ENCODE measurements at regions not wholly inside any gene's neighbourhood (a gene's known extent, or its start where the extent isn't known, plus 50 kb on each side); places are given as distances from the start of the nearest gene placed in this dataset.

- DNase-seq (ENCODE audit: low read depth in 2 of 2) = no peak
These were observed 122.0 kb upstream of the AHR start for GRCh38 chr7:17176371-17177032.

- DNase-seq (ENCODE audit: low read depth in 2 of 2) = no peak
These were observed 119.9 kb upstream of the AHR start for GRCh38 chr7:17178545-17178944.

GRCh38 chr7:17181482-17181881 is 117.0 kb upstream of the AHR start:
- DNase-seq (ENCODE audit: low read depth in 2 of 2) = no peak

GRCh38 chr7:17183630-17184328 is 114.7 kb upstream of the AHR start:
- DNase-seq (ENCODE audit: low read depth in 2 of 2) = no peak

- DNase-seq (ENCODE audit: low read depth in 2 of 2) = no peak
These were observed 113.4 kb upstream of the AHR start for GRCh38 chr7:17184805-17185689.

- no peak for DNase-seq (ENCODE audit: low read depth in 2 of 2)
These were observed 112.8 kb upstream of the AHR start for GRCh38 chr7:17185690-17186070.

GRCh38 chr7:17186745-17187530 is 111.5 kb upstream of the AHR start:
- no peak for DNase-seq (ENCODE audit: low read depth in 2 of 2)

GRCh38 chr7:17194656-17195055 is 103.8 kb upstream of the AHR start:
- DNase-seq (ENCODE audit: low read depth in 2 of 2) = no peak

- no peak for DNase-seq (ENCODE audit: low read depth in 2 of 2)
These were observed 102.9 kb upstream of the AHR start for GRCh38 chr7:17195576-17195975.

- no peak for DNase-seq (ENCODE audit: low read depth in 2 of 2)
These were observed 92.5 kb upstream of the AHR start for GRCh38 chr7:17205910-17206309.

- DNase-seq (ENCODE audit: low read depth in 2 of 2) = no peak
These were observed 92.0 kb upstream of the AHR start for GRCh38 chr7:17206349-17206905.

GRCh38 chr7:17207220-17207619 is 91.2 kb upstream of the AHR start:
- DNase-seq (ENCODE audit: low read depth in 2 of 2) = no peak

GRCh38 chr7:17209101-17209500 is 89.4 kb upstream of the AHR start:
- DNase-seq (ENCODE audit: low read depth in 2 of 2) = no peak

GRCh38 chr7:17211307-17211836 is 87.1 kb upstream of the AHR start:
- DNase-seq (ENCODE audit: low read depth in 2 of 2) = no peak

- DNase-seq (ENCODE audit: low read depth in 2 of 2) = no peak
These were observed 86.3 kb upstream of the AHR start for GRCh38 chr7:17212188-17212587.

GRCh38 chr7:17227766-17228490 is 70.5 kb upstream of the AHR start:
- no peak for DNase-seq (ENCODE audit: low read depth in 2 of 2)

- DNase-seq (ENCODE audit: low read depth in 2 of 2) = no peak
These were observed 69.2 kb upstream of the AHR start for GRCh38 chr7:17229228-17229627.

GRCh38 chr7:17230099-17230807 is 68.2 kb upstream of the AHR start:
- no peak for DNase-seq (ENCODE audit: low read depth in 2 of 2)

GRCh38 chr7:17233603-17234002 is 64.8 kb upstream of the AHR start:
- DNase-seq (ENCODE audit: low read depth in 2 of 2) = no peak

- DNase-seq (ENCODE audit: low read depth in 2 of 2) = no peak
These were observed 64.4 kb upstream of the AHR start for GRCh38 chr7:17234030-17234397.

Data from stimulated activated CD8-positive, alpha-beta memory T cell treated with anti-CD3 and anti-CD28 coated beads, Interleukin-7, amount 100 ng/mL, for 1 hour (primary cell).